GM19468 (cell line): ENCODE measurements at regions not wholly inside any gene's neighbourhood (a gene's known extent, or its start where the extent isn't known, plus 50 kb on each side); places are given as distances from the start of the nearest gene placed in this dataset.
A peak's percentile ranks its signal among the peaks of the same experiment; 100 is the strongest.
"Not testable (repeated sequence)": the region's sequence is repeated elsewhere in the genome, so short reads cannot be mapped to it uniquely, and the experiment has no call there.

ENCODE experiments used
- ATAC-seq: cut with Tn5 transposase; IDR thresholded peaks from one replicate; pipeline ENCODE4 v1.9.1; 2021; ENCODE audit warnings: mild to moderate bottlenecking, moderate library complexity, moderate number of reproducible peaks; ENCODE audit not compliant: unreplicated experiment; ENCODE audit errors: extremely low read depth

DNA sequence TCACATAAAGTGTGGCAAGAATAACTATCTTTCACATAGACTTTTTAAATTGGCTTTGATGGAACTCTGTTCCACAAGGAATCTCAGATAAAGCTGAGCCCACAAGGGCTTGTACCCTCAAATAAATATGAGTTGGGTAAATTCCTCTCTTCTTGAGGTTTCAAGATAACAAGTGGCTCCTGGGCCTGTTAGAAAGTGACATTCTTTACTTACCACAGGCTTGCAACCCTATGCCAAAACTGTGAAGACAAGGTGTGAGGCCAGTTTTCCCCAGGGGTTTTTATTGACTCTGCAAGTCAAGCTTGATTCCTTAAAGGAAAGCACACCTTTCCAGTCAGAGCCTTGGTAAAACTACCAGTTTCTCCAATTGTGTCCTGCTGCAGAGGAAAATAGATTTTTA lies 664.8 kb upstream of the GJE1 start:
- ATAC-seq = no peak

DNA sequence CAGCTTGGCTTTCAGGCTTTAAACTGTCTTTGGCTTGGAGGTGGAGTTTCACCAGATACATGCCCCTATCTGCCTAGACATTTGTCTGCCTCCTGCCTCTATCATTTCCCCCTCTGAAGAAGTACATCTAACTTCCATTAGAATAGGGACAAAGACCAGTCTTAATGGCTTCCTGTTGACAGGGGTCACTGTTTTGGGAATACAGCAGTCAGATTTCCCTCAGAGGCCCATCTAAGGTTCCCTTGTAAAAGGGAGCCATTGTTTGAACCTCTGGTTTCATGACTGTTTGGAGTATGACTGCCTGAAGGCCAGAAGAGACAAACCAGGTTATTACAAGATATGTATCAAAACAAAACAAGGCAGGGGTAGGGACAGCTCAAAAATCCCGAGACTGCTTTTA lies 665.7 kb upstream of the GJE1 start:
- no peak for ATAC-seq

GRCh38 chr6:141464896-141465295 lies 667.8 kb upstream of the GJE1 start:
- ATAC-seq = no peak

DNA sequence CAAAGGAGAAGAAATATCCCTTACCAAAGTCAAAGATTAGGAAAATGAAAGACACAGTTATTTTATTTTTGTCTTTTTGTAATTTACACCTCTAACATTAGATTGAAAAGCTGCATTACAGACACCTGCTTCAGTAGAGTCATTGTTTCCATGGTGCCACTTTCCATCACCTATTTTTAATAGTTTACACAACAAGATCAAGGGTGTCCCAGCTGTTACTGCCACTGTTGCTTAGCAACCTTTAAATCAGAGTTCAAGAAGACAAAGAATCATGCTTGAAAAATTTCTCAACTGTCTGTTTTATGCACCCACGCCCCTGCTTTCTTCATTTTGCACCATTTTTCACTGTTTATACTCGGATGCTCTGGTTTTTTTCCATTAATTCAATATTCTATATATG lies 668.2 kb upstream of the GJE1 start:
- ATAC-seq = peak; percentile 43

DNA sequence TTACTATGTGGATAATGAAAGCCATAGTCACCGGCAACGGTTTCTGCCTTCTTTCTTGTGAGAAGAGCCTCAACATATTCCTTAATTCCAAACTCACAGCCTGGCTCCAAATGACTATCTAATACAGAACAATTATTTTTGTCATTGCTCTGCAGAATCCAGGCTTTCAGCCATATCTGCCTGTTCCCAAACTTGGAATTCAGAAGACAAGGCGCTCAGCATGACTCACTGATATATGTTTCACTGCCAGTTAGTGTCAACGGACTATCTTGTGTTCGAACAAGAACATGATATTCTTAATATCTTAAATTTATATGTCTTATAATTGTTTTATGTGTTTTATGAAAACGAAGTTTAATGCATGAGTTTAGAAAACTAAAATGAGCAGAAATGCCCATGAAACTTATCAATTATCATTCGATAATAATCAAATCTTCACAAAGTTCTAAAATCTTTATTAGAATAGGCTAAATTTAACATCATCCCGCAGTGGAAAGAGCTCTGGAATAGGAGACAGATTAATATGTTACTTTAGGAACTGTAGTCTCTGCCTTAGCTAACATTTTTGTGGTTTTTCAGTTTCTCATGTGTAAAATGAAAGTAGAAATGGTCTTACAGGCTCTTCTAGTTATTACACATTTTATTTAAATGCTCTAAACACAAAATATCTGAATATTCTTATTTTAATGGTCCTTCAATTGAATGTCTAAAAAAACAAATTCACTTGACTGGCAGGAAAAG lies 669.3 kb upstream of the GJE1 start:
- ATAC-seq = peak; percentile 91

- no peak for ATAC-seq
These were observed 671.8 kb upstream of the GJE1 start for GRCh38 chr6:141460743-141461484.

DNA sequence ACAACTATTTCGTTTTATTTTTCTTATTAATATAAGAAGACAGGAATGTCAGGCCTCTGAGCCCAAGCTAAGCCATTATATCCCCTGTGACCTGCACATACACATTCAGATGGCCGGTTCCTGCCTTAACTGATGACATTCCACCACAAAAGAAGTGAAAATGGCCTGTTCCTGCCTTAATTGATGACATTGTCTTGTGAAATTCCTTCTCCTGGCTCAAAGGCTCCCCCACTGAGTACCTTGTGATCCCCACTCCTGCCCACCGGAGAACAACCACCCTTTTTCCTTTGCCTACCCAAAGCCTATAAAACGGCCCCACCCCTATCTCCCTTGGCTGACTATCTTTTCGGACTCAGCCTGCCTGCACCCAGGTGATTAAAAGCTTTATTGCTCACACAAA lies 672.5 kb upstream of the GJE1 start:
- not testable (repeated sequence) for ATAC-seq

DNA sequence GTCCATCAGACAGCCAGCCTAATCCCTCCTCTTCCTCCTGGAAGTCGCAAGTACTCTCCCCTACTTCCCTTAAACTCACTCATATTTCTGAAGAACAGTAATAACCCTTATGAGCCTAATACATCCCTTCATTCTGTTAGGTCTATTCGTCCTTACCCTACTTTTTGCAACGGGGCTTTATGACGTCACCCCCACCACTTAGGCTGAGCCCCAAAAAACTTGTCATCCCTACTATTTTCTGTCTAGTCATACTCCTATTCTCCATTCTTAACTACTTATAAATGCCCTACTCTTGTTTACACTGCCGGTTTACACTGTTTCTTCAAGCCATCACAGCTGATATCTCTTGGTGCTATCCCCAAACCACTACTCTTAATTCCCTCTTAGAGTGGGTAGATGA lies 674.7 kb upstream of the GJE1 start:
- ATAC-seq = not testable (repeated sequence)

GRCh38 chr6:141452354-141452686 lies 680.4 kb upstream of the GJE1 start:
- ATAC-seq = no peak

GRCh38 chr6:141451511-141452353 lies 681.0 kb upstream of the GJE1 start:
- ATAC-seq = no peak

DNA sequence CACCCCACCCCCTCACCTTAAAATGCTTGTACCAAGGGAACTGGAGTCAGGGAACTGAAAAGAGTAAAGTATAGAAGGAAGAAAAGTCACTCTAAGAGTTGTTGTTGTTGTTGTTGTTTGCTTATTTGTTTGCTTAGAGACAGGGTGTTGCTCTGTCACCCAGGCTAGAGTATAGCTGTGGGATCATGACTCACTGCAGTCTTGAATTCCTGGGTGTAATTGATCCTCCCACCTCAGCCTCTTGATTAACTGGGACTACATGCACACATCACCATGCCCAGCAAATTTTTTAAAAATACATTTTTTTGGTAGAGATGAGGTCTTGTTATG lies 681.6 kb upstream of the GJE1 start:
- no peak for ATAC-seq

DNA sequence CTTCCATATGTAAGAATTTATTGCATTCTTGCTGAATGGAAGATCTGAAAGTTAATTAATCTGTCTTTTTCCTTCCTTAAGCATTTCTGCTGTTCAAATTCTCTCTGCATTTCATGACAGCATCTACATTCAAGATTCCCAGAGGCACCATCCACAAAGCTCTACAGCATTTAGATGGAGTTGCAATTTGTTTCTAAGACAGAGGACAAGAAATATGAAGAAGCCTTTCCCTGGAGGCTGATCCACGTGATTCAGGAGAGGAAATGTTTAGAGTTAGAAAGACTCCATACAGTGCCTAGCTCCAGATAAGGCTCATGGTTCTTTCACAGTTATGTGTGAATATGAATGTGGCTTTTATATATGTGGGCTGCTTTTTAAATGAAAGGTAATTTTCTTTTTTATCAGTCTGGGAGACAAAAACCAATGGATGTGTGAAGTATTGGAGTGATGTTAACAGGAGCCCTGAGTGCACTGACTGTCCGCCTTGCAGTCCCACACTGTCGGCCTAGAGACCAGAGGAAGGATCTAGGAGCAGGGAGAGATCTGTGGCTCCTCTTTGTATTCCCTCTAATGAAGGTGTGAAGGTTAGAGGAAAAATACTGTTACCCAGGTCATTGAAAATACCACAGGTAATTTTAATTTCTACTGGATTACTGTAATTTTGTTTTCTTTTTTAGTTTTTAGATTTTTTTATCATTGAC lies 686.6 kb upstream of the GJE1 start:
- ATAC-seq = no peak

DNA sequence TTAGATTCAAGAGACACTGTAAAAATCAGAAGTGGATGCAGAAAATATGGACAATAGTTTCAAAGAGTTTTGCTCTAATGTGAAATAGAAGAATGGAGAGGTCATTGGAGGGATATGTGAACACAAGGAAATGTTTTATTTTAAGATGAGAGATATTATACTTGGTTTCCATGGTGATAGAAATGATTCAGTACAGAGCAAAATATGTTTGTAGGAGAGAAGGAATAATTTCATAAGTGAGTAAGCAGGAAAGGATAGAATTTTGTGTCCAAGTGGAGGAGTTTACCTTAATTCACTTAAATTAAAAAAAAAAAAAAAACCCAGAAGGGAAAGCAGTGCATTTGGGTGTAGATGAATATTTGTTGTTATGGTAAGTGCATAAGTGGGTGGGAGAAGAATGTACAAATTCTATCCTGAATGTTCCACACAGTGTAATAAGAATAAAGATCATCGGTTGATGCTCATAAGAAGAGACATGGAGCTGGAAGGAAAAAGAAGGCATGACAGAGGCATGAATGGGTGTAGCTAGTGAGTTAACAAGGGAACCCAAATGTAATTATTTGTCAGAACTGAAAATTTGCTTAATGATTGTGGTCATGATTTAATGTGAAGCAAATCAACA lies 688.9 kb upstream of the GJE1 start:
- no peak for ATAC-seq

DNA sequence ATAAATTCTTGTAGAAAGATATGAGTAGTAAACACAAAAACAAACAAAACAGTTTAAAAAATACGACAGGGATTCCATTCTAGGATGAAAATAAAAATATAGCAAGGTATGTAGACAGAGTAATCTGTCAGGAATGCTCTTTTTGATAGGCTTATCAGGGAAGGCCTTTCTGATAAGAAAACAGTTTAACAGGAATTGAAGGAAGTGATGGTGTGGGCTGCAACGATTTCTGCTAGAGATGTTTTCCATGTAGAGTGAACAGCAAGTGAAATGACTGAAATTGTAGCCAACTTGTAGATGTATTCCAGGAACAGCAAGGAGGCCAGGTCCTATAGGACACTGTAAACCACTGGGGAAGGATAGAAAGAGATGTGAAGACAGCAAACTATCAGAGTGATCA lies 689.7 kb upstream of the GJE1 start:
- ATAC-seq = no peak

- ATAC-seq = no peak
These were observed 693.2 kb upstream of the GJE1 start for GRCh38 chr6:141439513-141439912.

- peak; percentile 35 for ATAC-seq
These were observed 695.0 kb upstream of the GJE1 start for GRCh38 chr6:141437685-141438084.

DNA sequence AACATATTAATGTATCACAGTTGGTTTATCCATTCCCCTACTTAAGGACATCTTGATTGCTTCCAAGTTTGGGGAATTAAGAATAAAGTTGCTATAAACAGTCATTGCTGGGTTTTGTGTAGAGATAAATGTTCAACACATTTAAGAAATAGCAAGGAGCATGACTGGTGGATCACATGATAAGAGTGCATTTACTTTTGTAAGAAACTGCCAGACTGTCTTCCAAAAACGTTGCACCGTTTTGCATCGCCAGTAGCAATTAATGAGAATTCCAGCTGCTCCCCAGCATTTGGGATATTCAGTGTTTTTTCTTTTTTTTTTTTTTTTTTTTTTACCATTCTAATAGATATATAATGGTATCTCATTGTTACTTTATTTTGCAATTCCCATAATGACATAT lies 695.7 kb upstream of the GJE1 start:
- no peak for ATAC-seq

GRCh38 chr6:141426400-141426980 lies 706.2 kb upstream of the GJE1 start:
- ATAC-seq = no peak

GRCh38 chr6:141421378-141421777 lies 711.3 kb upstream of the GJE1 start:
- no peak for ATAC-seq

GRCh38 chr6:141418076-141418475 lies 714.6 kb upstream of the GJE1 start:
- ATAC-seq = no peak
